Left kidney (tissue), 1 donor: ENCODE measurements at regions not wholly inside any gene's neighbourhood (a gene's known extent, or its start where the extent isn't known, plus 50 kb on each side); places are given as distances from the start of the nearest gene placed in this dataset.
A peak's percentile ranks its signal among the peaks of the same experiment; 100 is the strongest.

Experiments
- DNase-seq: peaks from one replicate; pipeline ENCODE4 v3.0.0-alpha.2; 2013

DNA sequence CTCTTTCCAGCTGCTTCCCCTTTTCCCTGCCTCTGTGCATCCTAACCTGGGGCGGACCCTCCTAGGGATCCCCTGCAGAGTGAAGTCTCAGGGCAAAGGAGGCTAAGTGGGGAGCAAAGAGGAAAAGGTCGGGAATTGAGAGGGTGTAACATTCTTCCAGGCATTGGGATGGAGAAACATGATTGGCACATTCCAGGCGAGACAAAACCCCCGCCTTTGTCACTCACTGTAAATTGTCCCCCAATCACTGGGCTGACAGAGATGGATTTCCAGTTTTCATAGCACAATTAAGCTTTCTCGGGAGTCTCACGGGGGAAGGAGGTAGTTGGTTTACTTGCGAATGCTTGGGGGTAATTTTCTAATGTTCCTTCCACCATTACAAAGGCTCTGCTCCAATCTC lies 74.9 kb downstream of the MIAT start:
- no peak for DNase-seq

DNA sequence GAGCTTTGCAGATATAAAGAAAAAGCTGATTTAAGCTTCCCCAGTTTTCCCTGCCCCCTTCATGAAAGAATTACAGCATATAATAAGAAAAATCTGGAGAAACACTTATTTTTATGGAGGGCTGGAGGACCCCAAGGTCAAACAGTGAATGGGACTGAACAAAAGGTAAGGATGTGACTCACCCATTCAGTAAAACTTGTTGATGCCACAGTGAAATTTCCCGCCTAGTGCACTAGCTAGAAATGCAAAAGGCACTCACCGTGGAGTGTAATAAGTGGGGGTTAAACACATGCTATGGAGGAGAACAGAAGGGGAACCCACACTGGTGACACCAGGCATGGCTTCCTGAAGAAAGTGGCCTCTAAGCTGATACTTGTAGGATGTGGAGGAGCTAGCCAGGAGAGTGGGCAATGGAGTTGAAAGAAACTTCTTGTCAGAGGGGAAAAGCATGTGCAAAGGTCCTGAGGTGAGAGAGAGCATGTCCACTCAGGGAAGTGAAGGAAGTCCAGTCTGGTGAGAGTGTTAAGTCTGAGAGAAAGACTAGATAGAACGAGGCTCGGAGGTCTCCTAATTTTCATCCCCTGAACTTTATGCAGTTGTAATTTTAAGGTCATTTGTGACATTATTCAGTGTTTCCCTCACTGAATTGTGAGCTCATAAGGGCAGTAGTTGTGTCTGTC lies 77.1 kb downstream of the MIAT start:
- no peak for DNase-seq

DNA sequence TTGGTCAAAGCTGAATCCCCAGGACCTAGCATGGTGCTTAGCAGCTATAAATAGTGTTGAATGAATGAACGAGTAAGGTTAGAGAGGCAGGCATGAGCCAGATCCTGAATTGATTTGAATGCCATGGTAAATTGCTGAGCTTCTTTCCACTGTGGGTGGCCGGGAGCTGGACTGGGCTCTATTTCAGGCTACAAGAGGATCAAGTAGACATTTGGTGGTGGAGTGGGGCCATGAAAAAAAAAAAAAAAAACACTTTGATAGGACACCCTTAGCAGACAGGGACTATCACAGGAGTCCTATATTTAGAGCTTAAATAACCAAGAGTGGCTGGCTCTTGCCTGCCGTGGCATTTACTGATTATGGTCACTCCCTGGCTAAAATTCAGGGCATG lies 77.6 kb downstream of the MIAT start:
- no peak for DNase-seq

GRCh38 chr22:26737262-26737661 lies 79.9 kb downstream of the MIAT start:
- DNase-seq, result no peak

- no peak for DNase-seq
Observed at GRCh38 chr22:26740253-26740652, 82.9 kb downstream of the MIAT start.

GRCh38 chr22:26743149-26743548 lies 85.8 kb downstream of the MIAT start:
- no peak for DNase-seq

GRCh38 chr22:26744892-26745808 lies 87.8 kb downstream of the MIAT start:
- DNase-seq, result no peak

GRCh38 chr22:26746311-26746710 lies 88.9 kb downstream of the MIAT start:
- DNase-seq, result no peak

- no peak for DNase-seq
Observed at GRCh38 chr22:26748845-26749244, 91.5 kb downstream of the MIAT start.

- peak; percentile 70 for DNase-seq
Observed at GRCh38 chr22:26751217-26751616, 93.8 kb downstream of the MIAT start.

DNA sequence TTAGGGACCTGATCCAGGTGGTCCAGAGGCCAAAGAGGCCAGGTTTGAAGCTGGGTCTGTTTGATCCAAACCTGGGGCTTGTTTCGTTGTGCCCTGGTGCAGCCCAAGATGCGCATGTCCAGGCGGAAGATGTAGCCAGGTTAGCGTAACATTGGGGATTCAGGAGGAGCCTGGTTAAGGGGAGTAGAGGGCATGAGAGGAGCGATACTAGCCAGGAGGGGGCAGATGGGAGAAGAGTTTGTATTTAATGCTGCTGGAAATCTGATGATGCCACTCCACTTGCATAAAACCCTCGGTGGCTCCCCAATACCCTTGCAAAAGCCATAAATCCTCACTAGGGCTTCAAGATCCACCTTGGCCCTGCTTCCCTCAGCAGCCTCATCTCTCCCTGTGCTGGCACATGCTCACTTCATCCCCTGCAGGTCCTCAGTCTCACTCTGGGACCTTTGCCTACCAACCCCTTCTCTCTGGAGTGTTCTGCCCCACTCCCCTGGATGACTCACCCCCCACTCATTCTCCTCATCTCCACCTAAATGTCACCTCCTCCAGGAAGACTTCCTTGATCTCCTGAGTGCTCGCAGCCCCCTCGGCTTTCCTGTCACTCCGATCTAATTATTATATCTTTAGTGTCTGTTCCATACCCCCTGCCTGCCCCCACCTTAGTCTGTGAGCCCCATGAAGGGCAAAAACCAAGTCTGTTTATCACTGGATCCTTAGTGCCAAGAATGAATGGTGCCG lies 95.9 kb downstream of the MIAT start:
- DNase-seq, result no peak

GRCh38 chr22:26756675-26757293 lies 99.4 kb downstream of the MIAT start:
- peak; percentile 29 for DNase-seq

GRCh38 chr22:26757496-26757895 lies 100.1 kb downstream of the MIAT start:
- no peak for DNase-seq

DNA sequence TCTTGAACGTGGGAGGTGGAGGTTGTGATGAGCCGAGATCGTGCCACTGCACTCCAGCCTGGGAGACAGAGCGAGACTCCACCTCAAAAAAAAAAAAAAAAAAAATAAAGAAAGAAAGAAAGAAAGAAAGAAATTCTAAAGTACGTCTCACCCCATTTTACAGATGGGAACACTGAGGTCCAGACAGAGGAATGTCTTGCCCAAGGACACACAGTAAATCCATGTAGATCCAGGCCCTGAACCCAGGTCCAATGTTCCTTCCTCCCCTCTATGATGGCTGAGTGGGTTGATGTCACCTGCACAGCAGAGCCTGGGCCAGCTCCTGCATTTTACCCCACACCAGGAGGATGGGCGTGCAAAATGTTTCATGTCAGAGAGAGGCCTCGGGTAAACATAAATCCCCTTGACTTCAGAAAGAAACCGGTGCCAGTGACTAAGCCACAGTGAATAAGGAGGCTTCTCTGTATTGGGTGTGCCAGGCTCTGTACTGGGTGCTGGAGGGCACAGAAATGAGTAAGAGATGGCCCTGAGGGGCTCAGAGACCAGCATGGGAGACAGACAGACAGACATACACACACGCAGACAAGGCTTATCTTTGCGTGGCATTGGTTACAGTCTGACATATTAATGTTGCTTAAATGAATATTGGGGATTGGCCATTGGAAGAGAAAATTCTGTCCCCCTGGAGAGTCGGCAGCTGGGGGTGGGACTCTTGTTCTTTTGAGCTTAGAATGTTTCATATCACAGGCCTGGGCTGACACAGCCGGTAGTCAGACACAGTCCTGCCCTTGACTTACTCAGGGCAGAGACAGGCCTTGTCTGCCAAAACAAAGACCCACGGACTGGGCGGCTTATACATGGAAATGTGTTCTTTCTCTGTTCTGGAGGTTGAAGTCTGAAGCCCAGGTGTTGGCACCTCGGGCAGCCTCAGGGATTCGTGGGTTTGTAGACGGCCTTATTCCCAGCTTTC lies 105.4 kb downstream of the MIAT start:
- no peak for DNase-seq

DNA sequence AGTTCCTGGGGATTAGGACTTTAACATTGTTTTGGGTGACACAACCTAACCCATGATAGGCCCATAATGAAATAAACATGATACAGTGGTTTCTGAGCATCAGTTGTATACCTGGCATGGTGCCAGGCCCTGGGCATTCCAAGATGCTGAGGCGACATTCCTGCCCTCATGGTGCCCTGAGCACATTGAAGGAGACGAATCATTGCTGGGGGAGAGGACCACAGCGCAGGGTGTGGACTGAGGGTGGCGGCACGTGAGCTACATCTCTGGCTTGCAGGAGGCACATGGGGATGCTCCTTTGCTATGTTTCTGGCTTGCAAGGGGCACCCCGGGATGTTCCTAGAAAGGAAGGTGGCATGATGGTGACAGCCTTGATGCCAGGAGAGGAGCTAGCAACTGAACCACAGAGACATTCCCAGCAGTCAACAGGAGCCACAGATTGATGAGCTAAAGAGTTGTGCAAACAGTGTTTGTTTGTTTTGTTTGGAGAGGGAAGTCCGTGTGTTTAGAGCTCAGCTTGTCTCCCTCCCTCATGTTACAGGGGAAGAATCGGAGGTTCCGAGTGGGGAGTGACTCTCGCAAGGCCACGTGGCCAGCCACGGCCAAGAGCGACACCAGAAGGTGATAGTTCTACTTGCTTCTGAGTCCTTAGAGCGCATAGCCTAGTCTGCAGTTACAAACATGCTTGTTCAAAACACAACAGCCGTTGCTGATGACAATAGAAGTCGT lies 106.4 kb downstream of the MIAT start:
- DNase-seq, result peak; percentile 40

- no peak for DNase-seq
Observed at GRCh38 chr22:26766510-26767350, 109.3 kb downstream of the MIAT start.

GRCh38 chr22:26767351-26768155 lies 110.2 kb downstream of the MIAT start:
- no peak for DNase-seq

GRCh38 chr22:26768156-26768515 lies 110.7 kb downstream of the MIAT start:
- no peak for DNase-seq

- DNase-seq, result no peak
Observed at GRCh38 chr22:26768952-26769351, 111.6 kb downstream of the MIAT start.
